Middle frontal gyrus (tissue), 1 donor: ENCODE measurements at regions not wholly inside any gene's neighbourhood (a gene's known extent, or its start where the extent isn't known, plus 50 kb on each side); places are given as distances from the start of the nearest gene placed in this dataset.
"Not testable (repeated sequence)": the region's sequence is repeated elsewhere in the genome, so short reads cannot be mapped to it uniquely, and the experiment has no call there.

Source experiments
- DNase-seq: peaks from one replicate; pipeline ENCODE4 v3.0.0-alpha.2; 2015; ENCODE audit warnings: low spot score; ENCODE audit errors: extremely low spot score

GRCh38 chr16:79839466-79840341 is 239.2 kb upstream of the MAF start:
- no peak for DNase-seq

GRCh38 chr16:79838496-79839259 is 238.1 kb upstream of the MAF start:
- no peak for DNase-seq

- DNase-seq = no peak
These were observed 235.6 kb upstream of the MAF start for GRCh38 chr16:79836144-79836543.

GRCh38 chr16:79835194-79835593 is 234.7 kb upstream of the MAF start:
- DNase-seq = no peak

- DNase-seq = no peak
These were observed 234.2 kb upstream of the MAF start for GRCh38 chr16:79834720-79835119.

GRCh38 chr16:79834003-79834402 is 233.5 kb upstream of the MAF start:
- not testable (repeated sequence) for DNase-seq

- DNase-seq = no peak
These were observed 233.0 kb upstream of the MAF start for GRCh38 chr16:79833559-79833958.

- DNase-seq = no peak
These were observed 226.4 kb upstream of the MAF start for GRCh38 chr16:79826732-79827475.

GRCh38 chr16:79825002-79825401 is 224.5 kb upstream of the MAF start:
- DNase-seq = no peak

GRCh38 chr16:79823639-79824038 is 223.1 kb upstream of the MAF start:
- no peak for DNase-seq

- no peak for DNase-seq
These were observed 221.4 kb upstream of the MAF start for GRCh38 chr16:79821911-79822310.

- no peak for DNase-seq
These were observed 215.6 kb upstream of the MAF start for GRCh38 chr16:79816081-79816497.

GRCh38 chr16:79815049-79815448 is 214.5 kb upstream of the MAF start:
- no peak for DNase-seq

- no peak for DNase-seq
These were observed 213.6 kb upstream of the MAF start for GRCh38 chr16:79814124-79814523.

- DNase-seq = no peak
These were observed 211.0 kb upstream of the MAF start for GRCh38 chr16:79811541-79811940.

- no peak for DNase-seq
These were observed 210.1 kb upstream of the MAF start for GRCh38 chr16:79810449-79811189.

- no peak for DNase-seq
These were observed 208.8 kb upstream of the MAF start for GRCh38 chr16:79809376-79809775.

- no peak for DNase-seq
These were observed 208.2 kb upstream of the MAF start for GRCh38 chr16:79808731-79809130.

- no peak for DNase-seq
These were observed 206.2 kb upstream of the MAF start for GRCh38 chr16:79806757-79807156.

GRCh38 chr16:79805621-79806020 is 205.1 kb upstream of the MAF start:
- DNase-seq = no peak

- DNase-seq = no peak
These were observed 201.1 kb upstream of the MAF start for GRCh38 chr16:79801646-79802045.
